Esophagus (tissue), 2 donors: ENCODE measurements at regions not wholly inside any gene's neighbourhood (a gene's known extent, or its start where the extent isn't known, plus 50 kb on each side); places are given as distances from the start of the nearest gene placed in this dataset.
"Not testable (repeated sequence)": the region's sequence is repeated elsewhere in the genome, so short reads cannot be mapped to it uniquely, and the experiment has no call there.

Source experiments
- H3K27ac ChIP-seq, 2 donors: one replicate each; pipeline ENCODE4 v1.5.1; 2013; ENCODE audit warnings: low read depth in 2 of 2, mild to moderate bottlenecking in 2 of 2, inconsistent platforms in 1 of 2, low read length in 1 of 2, moderate library complexity in 1 of 2
- H3K27me3 ChIP-seq, 2 donors: one replicate each; pipeline ENCODE4 v1.6.1; 2013; ENCODE audit warnings: low read length in 2 of 2, control low read depth in 1 of 2, mild to moderate bottlenecking in 1 of 2; ENCODE audit not compliant: insufficient read depth in 2 of 2, control insufficient read depth in 1 of 2
- H3K36me3 ChIP-seq, 2 donors: one replicate each; pipeline ENCODE4 v1.6.1; 2013; ENCODE audit warnings: low read length in 1 of 2; ENCODE audit not compliant: control insufficient read depth in 2 of 2, insufficient read depth in 2 of 2
- H3K4me1 ChIP-seq, 2 donors: one replicate each; pipeline ENCODE4 v1.6.1; 2013; ENCODE audit warnings: low read length in 1 of 2; ENCODE audit not compliant: control insufficient read depth in 2 of 2, insufficient read depth in 2 of 2
- H3K4me3 ChIP-seq, 2 donors: one replicate each; pipeline ENCODE4 v1.5.1; 2013; ENCODE audit warnings: low read length in 2 of 2, mild to moderate bottlenecking in 2 of 2, low read depth in 1 of 2, moderate library complexity in 1 of 2
- H3K9me3 ChIP-seq, 2 donors: one replicate each; pipeline ENCODE4 v1.6.1; 2013; ENCODE audit warnings: mild to moderate bottlenecking in 2 of 2, low read depth in 1 of 2, low read length in 1 of 2, moderate library complexity in 1 of 2; ENCODE audit not compliant: control insufficient read depth in 2 of 2, insufficient read depth in 1 of 2
- WGBS, 2 donors: extraction: QIAGEN DNeasy Blood & Tissue Kit; methylation state at CpG; one replicate each; pipeline ENCODE4 v1.1.7; 2013; 5-methylcytosine and 5-hydroxymethylcytosine counted together
- donor health status: healthy with polysubstance abuse.
- donor health status: Bipolar disorder and iron deficiency.

GRCh38 chr11:3516345-3516933 lies 125.4 kb downstream of the ART5 start:
- H3K9me3 ChIP-seq, H3K36me3 ChIP-seq, H3K27me3 ChIP-seq, H3K27ac ChIP-seq, H3K4me3 ChIP-seq, H3K4me1 ChIP-seq: not testable (repeated sequence)
- 59 to 71% methylated on average over 6 of the region's 6 CpGs for WGBS, 2 donors

- H3K36me3 ChIP-seq, H3K4me3 ChIP-seq, H3K27me3 ChIP-seq, H3K4me1 ChIP-seq, H3K9me3 ChIP-seq, H3K27ac ChIP-seq: not testable (repeated sequence)
- 63 to 69% methylated on average over 15 of the region's 15 CpGs for WGBS, 2 donors
Observed at GRCh38 chr11:3514635-3515424, 127.0 kb downstream of the ART5 start.

- WGBS, 2 donors = 77 to 82% methylated on average over 10 of the region's 12 CpGs
- not testable (repeated sequence) for H3K27ac ChIP-seq, H3K36me3 ChIP-seq, H3K4me3 ChIP-seq, H3K4me1 ChIP-seq, H3K27me3 ChIP-seq, H3K9me3 ChIP-seq
Observed at GRCh38 chr11:3513311-3513710, 128.5 kb downstream of the ART5 start.

GRCh38 chr11:3512751-3513150 lies 129.0 kb downstream of the ART5 start:
- not testable (repeated sequence) for H3K4me3 ChIP-seq, H3K27me3 ChIP-seq, H3K36me3 ChIP-seq, H3K27ac ChIP-seq, H3K9me3 ChIP-seq, H3K4me1 ChIP-seq
- 33 to 40% methylated on average over 6 of the region's 6 CpGs for WGBS, 2 donors

GRCh38 chr11:3512133-3512703 lies 129.6 kb downstream of the ART5 start:
- not testable (repeated sequence) for H3K27ac ChIP-seq, H3K36me3 ChIP-seq, H3K27me3 ChIP-seq, H3K4me1 ChIP-seq, H3K9me3 ChIP-seq, H3K4me3 ChIP-seq
- WGBS, 2 donors = 12 to 17% methylated on average over 12 of the region's 12 CpGs

- H3K9me3 ChIP-seq, H3K4me1 ChIP-seq, H3K27ac ChIP-seq, H3K4me3 ChIP-seq, H3K36me3 ChIP-seq, H3K27me3 ChIP-seq: not testable (repeated sequence)
- WGBS, 2 donors = 34 to 44% methylated on average over 8 of the region's 8 CpGs
Observed at GRCh38 chr11:3511416-3512132, 130.2 kb downstream of the ART5 start.

- H3K36me3 ChIP-seq, H3K4me1 ChIP-seq, H3K27ac ChIP-seq, H3K27me3 ChIP-seq, H3K9me3 ChIP-seq, H3K4me3 ChIP-seq: not testable (repeated sequence)
- WGBS, 2 donors = 43 to 70% methylated on average over 6 of the region's 6 CpGs
Observed at GRCh38 chr11:3509563-3509962, 130.6 kb upstream of the ZNF195 start.

GRCh38 chr11:3499198-3499597 lies 120.3 kb upstream of the ZNF195 start:
- not testable (repeated sequence) for H3K9me3 ChIP-seq, H3K36me3 ChIP-seq, H3K27me3 ChIP-seq, H3K27ac ChIP-seq, H3K4me3 ChIP-seq, H3K4me1 ChIP-seq
- WGBS, 2 donors = 55% methylated on average over 4 of the region's 4 CpGs

- H3K27ac ChIP-seq, H3K27me3 ChIP-seq, H3K4me1 ChIP-seq, H3K9me3 ChIP-seq, H3K36me3 ChIP-seq, H3K4me3 ChIP-seq: not testable (repeated sequence)
- WGBS, 2 donors = 51 to 69% methylated on average over 4 of the region's 4 CpGs
Observed at GRCh38 chr11:3498356-3498755, 119.4 kb upstream of the ZNF195 start.
